GM21526 (cell line): ENCODE measurements at regions not wholly inside any gene's neighbourhood (a gene's known extent, or its start where the extent isn't known, plus 50 kb on each side); places are given as distances from the start of the nearest gene placed in this dataset.

Source experiments
- ATAC-seq: cut with Tn5 transposase; IDR thresholded peaks from one replicate; pipeline ENCODE4 v1.9.1; 2021; ENCODE audit warnings: moderate library complexity; ENCODE audit not compliant: unreplicated experiment, low FRiP score

GRCh38 chr7:131261476-131261994 lies 66.1 kb upstream of the MKLN1 start:
- no peak for ATAC-seq

- ATAC-seq = no peak
These were observed 62.4 kb upstream of the MKLN1 start for GRCh38 chr7:131265227-131265626.

DNA sequence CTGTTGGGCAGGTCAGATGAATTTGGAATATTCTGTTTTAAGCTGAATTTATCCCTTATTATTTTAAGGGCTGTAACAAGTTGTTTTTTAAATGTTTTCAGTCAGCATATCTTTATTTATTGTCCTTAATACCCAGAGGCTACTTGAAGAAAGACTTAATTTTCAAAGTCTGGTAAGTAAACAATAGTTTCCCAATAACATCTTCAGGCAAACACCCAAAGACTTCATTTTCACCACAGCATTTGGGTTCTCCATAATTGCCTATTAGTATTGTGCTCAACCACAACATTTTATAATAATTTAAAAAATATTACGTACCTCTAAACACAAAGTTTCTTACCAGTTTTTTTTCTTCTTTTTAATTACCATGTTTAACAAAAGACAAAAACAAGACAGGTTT lies 60.0 kb upstream of the MKLN1 start:
- no peak for ATAC-seq

DNA sequence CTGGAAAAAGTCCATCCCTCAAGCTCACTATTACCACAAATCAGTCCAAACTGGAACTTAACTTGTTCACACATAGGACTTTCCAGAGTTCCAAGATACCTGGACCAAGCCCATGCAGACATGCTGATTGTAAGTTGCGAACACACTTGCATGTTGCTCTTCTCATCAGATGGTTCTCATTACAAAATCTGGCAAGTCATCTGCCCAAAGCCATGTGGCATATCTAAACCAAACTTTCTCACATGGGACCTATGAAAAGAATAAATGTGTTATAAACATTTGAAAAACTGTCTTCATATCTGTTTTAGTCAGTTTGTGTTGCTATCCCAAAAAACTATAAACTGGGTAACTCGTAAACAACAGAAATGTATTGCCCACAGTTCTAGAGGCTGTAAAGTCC lies 58.8 kb upstream of the MKLN1 start:
- ATAC-seq = no peak

DNA sequence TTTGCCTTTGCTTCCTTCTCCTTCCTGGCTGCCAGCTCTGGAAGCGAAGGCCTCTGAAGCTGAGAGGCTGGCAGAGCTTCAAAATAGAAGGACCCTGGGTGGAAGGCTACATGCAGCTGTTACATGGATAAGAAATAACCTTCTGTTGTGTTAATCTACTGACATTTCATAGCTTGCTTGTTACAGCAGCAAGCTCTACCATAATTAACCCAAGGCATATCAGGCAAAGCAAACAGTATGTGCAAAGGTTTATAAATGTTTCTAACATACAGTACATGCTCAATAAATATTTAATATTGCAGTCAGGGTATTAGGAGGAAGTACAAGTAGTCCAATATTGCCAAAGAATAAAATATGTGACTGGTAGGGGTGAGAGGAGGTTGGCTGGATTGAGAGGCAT lies 55.6 kb upstream of the MKLN1 start:
- ATAC-seq = no peak

- ATAC-seq = no peak
These were observed 52.7 kb upstream of the MKLN1 start for GRCh38 chr7:131274986-131275385.

GRCh38 chr7:131276190-131276589 lies 51.5 kb upstream of the MKLN1 start:
- no peak for ATAC-seq

GRCh38 chr7:131276748-131277147 lies 50.9 kb upstream of the MKLN1 start:
- ATAC-seq = no peak
